Bone marrow (tissue), 2 donors: ENCODE measurements at regions not wholly inside any gene's neighbourhood (a gene's known extent, or its start where the extent isn't known, plus 50 kb on each side); places are given as distances from the start of the nearest gene placed in this dataset.
A peak's percentile ranks its signal among the peaks of the same experiment; 100 is the strongest.
"Not testable (repeated sequence)": the region's sequence is repeated elsewhere in the genome, so short reads cannot be mapped to it uniquely, and the experiment has no call there.

ENCODE experiments used
- DNase-seq, 2 donors: peaks; one replicate each; lab custom pipeline; 2025; lab: John Stamatoyannopoulos, UW

- DNase-seq: no peak
Measured at GRCh38 chr1:221880182-221880581, 138.3 kb upstream of the DUSP10 start.

- peak in 1 of 2 donors; percentile 40 for DNase-seq
Measured at GRCh38 chr1:221878134-221878533, 136.2 kb upstream of the DUSP10 start.

- no peak for DNase-seq
Measured at GRCh38 chr1:221877311-221877710, 135.4 kb upstream of the DUSP10 start.

GRCh38 chr1:221875004-221875330 lies 133.1 kb upstream of the DUSP10 start:
- DNase-seq: no peak

GRCh38 chr1:221874285-221875003 lies 132.6 kb upstream of the DUSP10 start:
- no peak for DNase-seq

GRCh38 chr1:221873673-221874072 lies 131.8 kb upstream of the DUSP10 start:
- peak in 1 of 2 donors; percentile 28 for DNase-seq

GRCh38 chr1:221871056-221871455 lies 129.2 kb upstream of the DUSP10 start:
- DNase-seq: no peak

- DNase-seq: no peak
Measured at GRCh38 chr1:221869779-221870178, 127.9 kb upstream of the DUSP10 start.

GRCh38 chr1:221868593-221869303 lies 126.9 kb upstream of the DUSP10 start:
- DNase-seq: no peak

- DNase-seq: no peak
Measured at GRCh38 chr1:221867003-221867402, 125.1 kb upstream of the DUSP10 start.

- no peak for DNase-seq
Measured at GRCh38 chr1:221865808-221866207, 123.9 kb upstream of the DUSP10 start.

GRCh38 chr1:221863635-221864034 lies 121.7 kb upstream of the DUSP10 start:
- DNase-seq: no peak

- no peak for DNase-seq
Measured at GRCh38 chr1:221862971-221863370, 121.1 kb upstream of the DUSP10 start.

GRCh38 chr1:221858818-221859611 lies 117.1 kb upstream of the DUSP10 start:
- DNase-seq: no peak

GRCh38 chr1:221857094-221857444 lies 115.2 kb upstream of the DUSP10 start:
- not testable (repeated sequence) for DNase-seq

GRCh38 chr1:221856228-221857093 lies 114.6 kb upstream of the DUSP10 start:
- no peak for DNase-seq

- no peak for DNase-seq
Measured at GRCh38 chr1:221855156-221855555, 113.3 kb upstream of the DUSP10 start.

GRCh38 chr1:221851336-221851735 lies 109.4 kb upstream of the DUSP10 start:
- no peak for DNase-seq

- no peak for DNase-seq
Measured at GRCh38 chr1:221850470-221851187, 108.7 kb upstream of the DUSP10 start.

- DNase-seq: no peak
Measured at GRCh38 chr1:221849897-221850296, 108.0 kb upstream of the DUSP10 start.

GRCh38 chr1:221849110-221849509 lies 107.2 kb upstream of the DUSP10 start:
- no peak for DNase-seq
